CD14-positive monocyte (primary cell): ENCODE measurements at regions not wholly inside any gene's neighbourhood (a gene's known extent, or its start where the extent isn't known, plus 50 kb on each side); places are given as distances from the start of the nearest gene placed in this dataset.

Source experiments
- DNase-seq, 3 donors: peaks; one replicate each; pipeline ENCODE4 v3.0.0-alpha.2; 2011 to 2022
- H2AFZ ChIP-seq: 2 replicates; pipeline ENCODE4 v1.6.0; 2012; ENCODE audit warnings: mild to moderate bottlenecking, low read depth, low read length, inconsistent platforms; ENCODE audit not compliant: insufficient read depth, poor library complexity, severe bottlenecking
- H3K27ac ChIP-seq, 2 donors: 1 replicate in 1 of 2; 2 replicates in 1 of 2; pipeline ENCODE4 v1.5.1; 2012 to 2013; ENCODE audit warnings: low read length in 2 of 2, control low read depth in 1 of 2, inconsistent platforms in 1 of 2, low read depth in 1 of 2, mild to moderate bottlenecking in 1 of 2
- H3K27me3 ChIP-seq, 2 donors: one replicate each; pipeline versions ENCODE4 v1.6.0 to v1.6.1; 2011 to 2013; ENCODE audit warnings: low read length in 2 of 2; ENCODE audit not compliant: control insufficient read depth in 2 of 2, insufficient read depth in 2 of 2
- H3K36me3 ChIP-seq, 2 donors: replicated peaks in 1 of 2; 1 replicate in 1 of 2; 2 replicates in 1 of 2; pipeline versions ENCODE4 v1.5.1 to v1.6.1; 2012 to 2013; ENCODE audit warnings: low read length in 2 of 2, control low read depth in 1 of 2, inconsistent platforms in 1 of 2, mild to moderate bottlenecking in 1 of 2; ENCODE audit not compliant: insufficient read depth in 2 of 2, control insufficient read depth in 1 of 2
- H3K4me1 ChIP-seq, 2 donors: 1 replicate in 1 of 2; 2 replicates in 1 of 2; pipeline versions ENCODE4 v1.5.1 to v1.6.1; 2012 to 2013; ENCODE audit warnings: low read length in 2 of 2, control low read depth in 1 of 2, inconsistent platforms in 1 of 2, mild to moderate bottlenecking in 1 of 2, moderate library complexity in 1 of 2; ENCODE audit not compliant: insufficient read depth in 2 of 2, control insufficient read depth in 1 of 2
- H3K4me2 ChIP-seq: replicated peaks from 2 replicates; pipeline ENCODE3; 2012; ENCODE audit warnings: low read length, moderate library complexity, mild to moderate bottlenecking; ENCODE audit not compliant: poor library complexity, severe bottlenecking; ENCODE audit errors: extremely low read depth
- H3K4me3 ChIP-seq, 3 experiments: fragments of 200-600 bp in 1 of 3; sonication (generic) in 1 of 3; replicated peaks in 1 of 3; 1 replicate in 2 of 3; 2 replicates in 1 of 3; pipeline ENCODE4 v1.5.1; 2011 to 2013; ENCODE audit warnings: low read length in 3 of 3, mild to moderate bottlenecking in 3 of 3, control low read depth in 2 of 3, low read depth in 2 of 3, inconsistent platforms in 1 of 3, moderate library complexity in 1 of 3
- H3K79me2 ChIP-seq: 2 replicates; pipeline ENCODE4 v1.6.0; 2012; ENCODE audit warnings: mild to moderate bottlenecking, control low read depth, inconsistent platforms, low read length, moderate library complexity; ENCODE audit not compliant: insufficient read depth
- H3K9ac ChIP-seq: 2 replicates; pipeline ENCODE4 v1.6.0; 2017; ENCODE audit warnings: low read length, mild to moderate bottlenecking; ENCODE audit not compliant: insufficient read depth, poor library complexity, severe bottlenecking
- H3K9me3 ChIP-seq, 2 donors: replicated peaks in 1 of 2; 1 replicate in 1 of 2; 2 replicates in 1 of 2; pipeline versions ENCODE4 v1.5.1 to v1.6.1; 2012 to 2013; ENCODE audit warnings: low read length in 2 of 2, control low read depth in 1 of 2; ENCODE audit not compliant: control insufficient read depth in 1 of 2, insufficient read depth in 1 of 2
- H4K20me1 ChIP-seq: 2 replicates; pipeline ENCODE4 v1.6.0; 2012; ENCODE audit warnings: mild to moderate bottlenecking, low read length, control low read depth, moderate library complexity; ENCODE audit not compliant: insufficient read depth
- H3K27ac Mint-ChIP-seq, 7 donors: one replicate each; pipeline ENCODE4 v1.8.0; 2020; ENCODE audit warnings: mild to moderate bottlenecking in 7 of 7, mixed read lengths in 7 of 7, moderate library complexity in 6 of 7, inconsistent platforms in 2 of 7
- H3K27me3 Mint-ChIP-seq, 3 donors: one replicate each; pipeline ENCODE4 v1.8.0; 2021 to 2022; ENCODE audit warnings: low read depth in 3 of 3, mild to moderate bottlenecking in 3 of 3, mixed read lengths in 3 of 3, moderate library complexity in 3 of 3, inconsistent platforms in 1 of 3
- H3K36me3 Mint-ChIP-seq, 2 donors: one replicate each; pipeline ENCODE4 v1.8.0; 2020; ENCODE audit warnings: mixed read lengths in 2 of 2, inconsistent platforms in 1 of 2, mild to moderate bottlenecking in 1 of 2
- H3K4me1 Mint-ChIP-seq: one replicate; pipeline ENCODE4 v1.8.0; 2020; ENCODE audit warnings: mild to moderate bottlenecking, mixed read lengths
- H3K4me3 Mint-ChIP-seq, 2 donors: one replicate each; pipeline ENCODE4 v1.8.0; 2020; ENCODE audit warnings: mild to moderate bottlenecking in 2 of 2, mixed read lengths in 2 of 2, moderate library complexity in 1 of 2
- H3K9me3 Mint-ChIP-seq, 7 donors: one replicate each; pipeline ENCODE4 v1.8.0; 2020 to 2022; ENCODE audit warnings: mixed read lengths in 7 of 7, mild to moderate bottlenecking in 6 of 7, moderate library complexity in 6 of 7, inconsistent platforms in 2 of 7
- WGBS: methylation state at CpG from one replicate; pipeline ENCODE4 v1.1.5; 2013; ENCODE audit warnings: missing lambda C conversion rate; ENCODE audit not compliant: insufficient coverage; 5-methylcytosine and 5-hydroxymethylcytosine counted together
- intact Hi-C, 2 donors: fragments of 100-400 bp; cut with micrococcal nuclease; formaldehyde crosslinking; loops; one replicate each; pipeline versions ENCODE4 v1.15.0 to v1.15.1; 2023
- TF ChIP-seq, protein P1 (sequence below): fragments of 200-600 bp; IDR thresholded peaks from one replicate; pipeline ENCODE4 v1.8.0; 2022; ENCODE audit warnings: antibody characterized with exemption, mild to moderate bottlenecking

DNA sequence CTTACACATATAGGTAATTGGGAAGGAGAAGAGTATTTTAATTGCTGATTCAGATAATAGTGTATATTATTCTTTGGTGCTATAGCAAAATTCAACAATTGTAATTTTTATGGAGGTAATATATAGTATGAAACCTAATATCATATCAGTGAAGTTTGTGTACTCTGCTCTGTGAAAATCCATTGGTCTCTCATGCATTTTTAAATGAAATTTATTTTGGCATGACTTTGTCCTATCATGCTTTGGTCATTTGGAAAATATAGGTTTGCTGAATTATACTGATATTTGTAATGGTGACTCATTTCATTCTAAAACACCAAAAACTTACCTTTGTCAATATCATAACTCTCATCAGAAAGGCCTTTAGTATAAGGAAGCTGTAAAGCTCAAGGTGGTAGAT lies 962.0 kb upstream of the NOVA1 start:
- Histone ChIP-seq H3K9me3 (no peaks in the 10 kb centered on the region), H3K27ac (no peak overlapping the region), H3K4me1 (no peaks in the 10 kb centered on the region), H3K4me3 (no peak overlapping the region), H3K27me3 (no peaks in the 10 kb centered on the region), H4K20me1 (no peaks in the 10 kb centered on the region), H3K36me3 (no peaks in the 10 kb centered on the region), H2AFZ (no peak overlapping the region), H3K79me2 (no peaks in the 10 kb centered on the region), H3K4me2 (no peak overlapping the region), H3K9ac (no peak overlapping the region)
- intact Hi-C loops, result no loop called here
- TF ChIP-seq, protein P1, sequence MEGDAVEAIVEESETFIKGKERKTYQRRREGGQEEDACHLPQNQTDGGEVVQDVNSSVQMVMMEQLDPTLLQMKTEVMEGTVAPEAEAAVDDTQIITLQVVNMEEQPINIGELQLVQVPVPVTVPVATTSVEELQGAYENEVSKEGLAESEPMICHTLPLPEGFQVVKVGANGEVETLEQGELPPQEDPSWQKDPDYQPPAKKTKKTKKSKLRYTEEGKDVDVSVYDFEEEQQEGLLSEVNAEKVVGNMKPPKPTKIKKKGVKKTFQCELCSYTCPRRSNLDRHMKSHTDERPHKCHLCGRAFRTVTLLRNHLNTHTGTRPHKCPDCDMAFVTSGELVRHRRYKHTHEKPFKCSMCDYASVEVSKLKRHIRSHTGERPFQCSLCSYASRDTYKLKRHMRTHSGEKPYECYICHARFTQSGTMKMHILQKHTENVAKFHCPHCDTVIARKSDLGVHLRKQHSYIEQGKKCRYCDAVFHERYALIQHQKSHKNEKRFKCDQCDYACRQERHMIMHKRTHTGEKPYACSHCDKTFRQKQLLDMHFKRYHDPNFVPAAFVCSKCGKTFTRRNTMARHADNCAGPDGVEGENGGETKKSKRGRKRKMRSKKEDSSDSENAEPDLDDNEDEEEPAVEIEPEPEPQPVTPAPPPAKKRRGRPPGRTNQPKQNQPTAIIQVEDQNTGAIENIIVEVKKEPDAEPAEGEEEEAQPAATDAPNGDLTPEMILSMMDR, result no peak
- Mint-ChIP-seq H3K27me3 (no peaks in the 10 kb centered on the region), H3K27ac (no peak overlapping the region), H3K9me3 (no peaks in the 10 kb centered on the region), H3K4me3 (no peak overlapping the region), H3K36me3 (no peaks in the 10 kb centered on the region), H3K4me1 (no peaks in the 10 kb centered on the region)
- no peak for DNase-seq

DNA sequence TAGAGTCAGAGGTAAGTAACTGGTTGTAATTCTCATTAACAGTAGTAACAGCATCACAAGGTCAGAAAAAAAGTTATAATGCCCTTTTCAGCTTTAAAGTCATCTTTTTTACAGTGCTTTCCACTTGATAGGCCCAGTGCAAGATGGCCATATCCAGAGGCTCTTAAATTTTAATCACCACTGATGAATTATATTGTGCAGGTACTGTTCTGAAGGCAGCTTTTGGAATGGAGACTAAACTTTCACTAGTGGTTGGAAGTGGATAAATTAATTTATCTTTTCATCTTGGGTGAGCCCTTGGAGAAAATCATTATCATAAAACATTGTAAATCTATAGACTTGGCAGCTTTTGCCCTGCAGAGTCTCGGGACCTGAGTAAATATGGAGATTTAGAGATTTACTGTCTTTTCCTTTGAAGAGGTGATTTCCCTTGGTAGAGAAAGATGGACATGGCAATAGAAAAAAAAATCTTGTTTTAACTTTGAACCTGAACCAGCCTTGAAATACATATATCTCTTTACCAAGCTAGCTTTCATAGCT lies 969.1 kb upstream of the NOVA1 start:
- intact Hi-C loops, result no loop called here
- no peaks in the 10 kb centered on the region for H3K4me1 Mint-ChIP-seq
- TF ChIP-seq, protein P1, result no peak
- Histone ChIP-seq H3K79me2 (no peaks in the 10 kb centered on the region), H4K20me1 (no peaks in the 10 kb centered on the region), H3K9me3 (no peaks in the 10 kb centered on the region), H2AFZ (no peak overlapping the region), H3K9ac (no peak overlapping the region), H3K4me3 (no peak overlapping the region), H3K27me3 (no peaks in the 10 kb centered on the region), H3K4me2 (no peak overlapping the region), H3K27ac (no peak overlapping the region), H3K4me1 (no peaks in the 10 kb centered on the region), H3K36me3 (no peaks in the 10 kb centered on the region)
- no peak overlapping the region for H3K27ac Mint-ChIP-seq
- no peaks in the 10 kb centered on the region for H3K27me3 Mint-ChIP-seq
- no peaks in the 10 kb centered on the region for H3K36me3 Mint-ChIP-seq
- no peak overlapping the region for H3K4me3 Mint-ChIP-seq
- WGBS, result no CpG with 5 or more reads among the region's 1 CpG
- no peak for DNase-seq
- peaks cover 0 to 2% (median 0%) of the 10 kb centered on the region in 7 donors for H3K9me3 Mint-ChIP-seq
